ENCODE measurements at regions not wholly inside any gene's neighbourhood (a gene's known extent, or its start where the extent isn't known, plus 50 kb on each side); places are given as distances from the start of the nearest gene placed in this dataset.

- Mint-ChIP-seq H3K9me3 (peaks cover 3% of the 10 kb centered on the region), H3K27me3 (peaks cover 4% of the 10 kb centered on the region), H3K4me3 (no peak overlapping the region), H3K36me3 (no peaks in the 10 kb centered on the region), H3K27ac (no peak overlapping the region), H3K4me1 (ENCODE audit: unreplicated experiment) (peaks cover 21% of the 10 kb centered on the region)
- no peak for DNase-seq (ENCODE audit: extremely low spot score, unreplicated experiment)
- TF ChIP-seq, protein P1, sequence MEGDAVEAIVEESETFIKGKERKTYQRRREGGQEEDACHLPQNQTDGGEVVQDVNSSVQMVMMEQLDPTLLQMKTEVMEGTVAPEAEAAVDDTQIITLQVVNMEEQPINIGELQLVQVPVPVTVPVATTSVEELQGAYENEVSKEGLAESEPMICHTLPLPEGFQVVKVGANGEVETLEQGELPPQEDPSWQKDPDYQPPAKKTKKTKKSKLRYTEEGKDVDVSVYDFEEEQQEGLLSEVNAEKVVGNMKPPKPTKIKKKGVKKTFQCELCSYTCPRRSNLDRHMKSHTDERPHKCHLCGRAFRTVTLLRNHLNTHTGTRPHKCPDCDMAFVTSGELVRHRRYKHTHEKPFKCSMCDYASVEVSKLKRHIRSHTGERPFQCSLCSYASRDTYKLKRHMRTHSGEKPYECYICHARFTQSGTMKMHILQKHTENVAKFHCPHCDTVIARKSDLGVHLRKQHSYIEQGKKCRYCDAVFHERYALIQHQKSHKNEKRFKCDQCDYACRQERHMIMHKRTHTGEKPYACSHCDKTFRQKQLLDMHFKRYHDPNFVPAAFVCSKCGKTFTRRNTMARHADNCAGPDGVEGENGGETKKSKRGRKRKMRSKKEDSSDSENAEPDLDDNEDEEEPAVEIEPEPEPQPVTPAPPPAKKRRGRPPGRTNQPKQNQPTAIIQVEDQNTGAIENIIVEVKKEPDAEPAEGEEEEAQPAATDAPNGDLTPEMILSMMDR (conservative IDR thresholded peaks at IDR 0.05) = no peak
Observed at GRCh38 chr9:14441115-14441514, 127.2 kb upstream of the NFIB start.

- TF ChIP-seq, protein P1 (conservative IDR thresholded peaks at IDR 0.05) = no peak
- H3K9me3 Mint-ChIP-seq = peaks cover 3% of the 10 kb centered on the region
- H3K36me3 Mint-ChIP-seq = no peaks in the 10 kb centered on the region
- peaks cover 4% of the 10 kb centered on the region for H3K27me3 Mint-ChIP-seq
- DNase-seq (ENCODE audit: extremely low spot score, unreplicated experiment) = no peak
- peaks cover 21% of the 10 kb centered on the region for H3K4me1 Mint-ChIP-seq (ENCODE audit: unreplicated experiment)
- no peak overlapping the region for H3K27ac Mint-ChIP-seq
- H3K4me3 Mint-ChIP-seq = no peak overlapping the region
Observed at GRCh38 chr9:14440062-14440461, 126.1 kb upstream of the NFIB start.

GRCh38 chr9:14439555-14439954 is 125.6 kb upstream of the NFIB start:
- no peak overlapping the region for H3K4me3 Mint-ChIP-seq
- H3K4me1 Mint-ChIP-seq (ENCODE audit: unreplicated experiment) = peaks cover 21% of the 10 kb centered on the region
- H3K36me3 Mint-ChIP-seq = no peaks in the 10 kb centered on the region
- H3K27ac Mint-ChIP-seq = no peak overlapping the region
- no peak for DNase-seq (ENCODE audit: extremely low spot score, unreplicated experiment)
- H3K27me3 Mint-ChIP-seq = peaks cover 4% of the 10 kb centered on the region
- peaks cover 3% of the 10 kb centered on the region for H3K9me3 Mint-ChIP-seq
- TF ChIP-seq, protein P1 (conservative IDR thresholded peaks at IDR 0.05) = no peak

GRCh38 chr9:14438232-14439021 is 124.5 kb upstream of the NFIB start:
- Mint-ChIP-seq H3K9me3 (peaks cover 3% of the 10 kb centered on the region), H3K4me1 (ENCODE audit: unreplicated experiment) (peaks cover 26% of the 10 kb centered on the region), H3K27ac (no peak overlapping the region), H3K36me3 (no peaks in the 10 kb centered on the region), H3K27me3 (peaks cover 4% of the 10 kb centered on the region), H3K4me3 (no peak overlapping the region)
- TF ChIP-seq, protein P1 (conservative IDR thresholded peaks at IDR 0.05) = no peak
- no peak for DNase-seq (ENCODE audit: extremely low spot score, unreplicated experiment)

DNA sequence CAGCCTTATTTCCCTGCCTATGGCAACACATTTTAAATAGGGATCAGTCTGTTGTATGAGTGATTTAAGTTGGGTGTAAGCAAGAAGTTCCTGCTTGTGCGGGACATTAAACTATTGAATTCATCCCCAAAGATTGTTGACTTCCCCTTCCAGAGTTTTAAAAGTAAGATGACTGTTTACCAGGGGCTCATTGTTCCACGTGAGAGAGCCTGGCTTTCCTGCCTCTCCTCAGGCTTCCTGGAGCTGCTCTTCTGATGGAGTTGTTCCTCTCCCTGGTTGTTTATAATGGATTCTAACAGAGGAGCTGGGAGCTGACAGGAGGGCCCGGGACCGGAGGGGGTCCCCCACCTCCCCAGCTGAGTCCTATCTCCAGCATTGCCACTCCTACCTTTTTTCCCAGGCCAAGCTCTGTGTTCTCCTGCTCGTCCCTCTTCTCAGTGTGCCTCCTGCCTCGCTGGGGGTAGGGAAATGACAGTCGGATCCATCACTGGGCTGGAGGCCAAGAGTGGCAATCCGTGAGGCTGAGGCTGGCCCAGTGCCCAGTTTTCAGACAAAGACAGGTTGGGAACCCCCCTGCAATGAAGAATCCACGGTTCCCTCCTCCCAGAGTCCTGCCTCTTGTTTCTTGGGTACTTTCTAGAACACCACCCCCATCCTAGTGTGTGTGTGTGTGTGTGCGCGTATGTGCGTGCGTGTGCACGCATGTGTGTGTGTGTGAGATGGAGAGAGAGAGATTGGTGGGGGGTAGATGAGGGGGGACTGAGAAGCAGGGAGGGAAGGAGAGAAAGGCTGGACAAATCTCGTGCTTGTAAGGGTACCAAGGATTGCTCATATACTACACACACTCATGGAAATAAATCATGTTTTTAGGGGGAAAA is 123.7 kb upstream of the NFIB start:
- Mint-ChIP-seq H3K9me3 (peaks cover 3% of the 10 kb centered on the region), H3K36me3 (no peaks in the 10 kb centered on the region), H3K27ac (no peak overlapping the region), H3K4me1 (ENCODE audit: unreplicated experiment) (peaks cover 30% of the 10 kb centered on the region), H3K27me3 (peaks cover 4% of the 10 kb centered on the region), H3K4me3 (no peak overlapping the region)
- no peak for DNase-seq (ENCODE audit: extremely low spot score, unreplicated experiment)
- TF ChIP-seq, protein P1 (conservative IDR thresholded peaks at IDR 0.05) = no peak
